ENCODE measurements at regions not wholly inside any gene's neighbourhood (a gene's known extent, or its start where the extent isn't known, plus 50 kb on each side); places are given as distances from the start of the nearest gene placed in this dataset.

- no peaks in the 10 kb centered on the region for H3K9me2 ChIP-seq (ENCODE audit: insufficient read depth, low read length)
- no peaks in the 10 kb centered on the region for H3K9me3 ChIP-seq (ENCODE audit: low read length)
- H3K79me2 ChIP-seq (ENCODE audit: insufficient read depth, low read depth, low read length) = no peaks in the 10 kb centered on the region
- intact Hi-C loops (cut with micrococcal nuclease; ENCODE audit: unreplicated experiment) = no loop called here
- H4K20me1 ChIP-seq (ENCODE audit: insufficient read depth, low read length) = no peaks in the 10 kb centered on the region
- no peak overlapping the region for H3K4me2 ChIP-seq (ENCODE audit: low read length)
- no peak overlapping the region for H3K27ac ChIP-seq (ENCODE audit: low read depth, low read length, poor library complexity, severe bottlenecking)
- H3K36me3 ChIP-seq (ENCODE audit: insufficient read depth, low read length) = no peaks in the 10 kb centered on the region
- H3K4me1 ChIP-seq (ENCODE audit: insufficient read depth, low read length, poor library complexity, severe bottlenecking) = no peaks in the 10 kb centered on the region
- ChIA-PET POLR2A (no interaction called here), CTCF (ENCODE audit: unreplicated experiment) (no interaction called here)
- no peak for TF ChIP-seq EZH2phosphoT487 (IDR thresholded peaks at IDR 0.05; ENCODE audit: borderline replicate concordance, low read depth, low read length)
- TF ChIP-seq CTCF (conservative IDR thresholded peaks at IDR 0.05; ENCODE audit: low read length) = no peak
- no peak for DNase-seq (ENCODE audit: low spot score)
- H2AFZ ChIP-seq (ENCODE audit: low read length) = no peak overlapping the region
- BruUV-seq (replicated peaks) = no TSS peak
- no peak overlapping the region for H3K4me3 ChIP-seq (ENCODE audit: low read depth, low read length, poor library complexity, severe bottlenecking)
Measured at GRCh38 chr3:175885231-175885766, 1026.2 kb downstream of the NAALADL2 start.

GRCh38 chr3:175879417-175879816, 1020.3 kb downstream of the NAALADL2 start:
- ChIA-PET CTCF (ENCODE audit: unreplicated experiment) (no interaction called here), POLR2A (interaction anchor here (0.6 kb wide), 1 partner anchor 711 kb away, joined by 3 read pairs; no protein-coding TSS in a partner anchor)
- no peaks in the 10 kb centered on the region for H4K20me1 ChIP-seq (ENCODE audit: insufficient read depth, low read length)
- no peak overlapping the region for H3K27ac ChIP-seq (ENCODE audit: low read depth, low read length, poor library complexity, severe bottlenecking)
- intact Hi-C loops (cut with micrococcal nuclease; ENCODE audit: unreplicated experiment) = no loop called here
- H3K9me3 ChIP-seq (ENCODE audit: low read length) = no peaks in the 10 kb centered on the region
- no peaks in the 10 kb centered on the region for H3K4me1 ChIP-seq (ENCODE audit: insufficient read depth, low read length, poor library complexity, severe bottlenecking)
- no peaks in the 10 kb centered on the region for H3K36me3 ChIP-seq (ENCODE audit: insufficient read depth, low read length)
- no TSS peak for BruUV-seq (replicated peaks)
- TF ChIP-seq EZH2phosphoT487 (IDR thresholded peaks at IDR 0.05; ENCODE audit: borderline replicate concordance, low read depth, low read length) (no peak), CTCF (conservative IDR thresholded peaks at IDR 0.05; ENCODE audit: low read length) (no peak)
- no peak overlapping the region for H3K4me2 ChIP-seq (ENCODE audit: low read length)
- DNase-seq (ENCODE audit: low spot score) = no peak
- H2AFZ ChIP-seq (ENCODE audit: low read length) = no peak overlapping the region
- H3K79me2 ChIP-seq (ENCODE audit: insufficient read depth, low read depth, low read length) = no peaks in the 10 kb centered on the region
- H3K4me3 ChIP-seq (ENCODE audit: low read depth, low read length, poor library complexity, severe bottlenecking) = no peak overlapping the region
- H3K9me2 ChIP-seq (ENCODE audit: insufficient read depth, low read length) = no peaks in the 10 kb centered on the region

GRCh38 chr3:175869404-175869803, 1010.3 kb downstream of the NAALADL2 start:
- ChIA-PET CTCF (ENCODE audit: unreplicated experiment) (no interaction called here), POLR2A (no interaction called here)
- no peak overlapping the region for H3K4me2 ChIP-seq (ENCODE audit: low read length)
- H3K4me3 ChIP-seq (ENCODE audit: low read depth, low read length, poor library complexity, severe bottlenecking) = no peak overlapping the region
- no peaks in the 10 kb centered on the region for H3K79me2 ChIP-seq (ENCODE audit: insufficient read depth, low read depth, low read length)
- BruUV-seq (replicated peaks) = no TSS peak
- no peaks in the 10 kb centered on the region for H3K36me3 ChIP-seq (ENCODE audit: insufficient read depth, low read length)
- intact Hi-C loops (cut with micrococcal nuclease; ENCODE audit: unreplicated experiment) = no loop called here
- H3K9me2 ChIP-seq (ENCODE audit: insufficient read depth, low read length) = no peaks in the 10 kb centered on the region
- no peaks in the 10 kb centered on the region for H4K20me1 ChIP-seq (ENCODE audit: insufficient read depth, low read length)
- no peak for DNase-seq (ENCODE audit: low spot score)
- no peaks in the 10 kb centered on the region for H3K4me1 ChIP-seq (ENCODE audit: insufficient read depth, low read length, poor library complexity, severe bottlenecking)
- H3K27ac ChIP-seq (ENCODE audit: low read depth, low read length, poor library complexity, severe bottlenecking) = no peak overlapping the region
- H2AFZ ChIP-seq (ENCODE audit: low read length) = no peak overlapping the region
- H3K9me3 ChIP-seq (ENCODE audit: low read length) = no peaks in the 10 kb centered on the region
- TF ChIP-seq CTCF (conservative IDR thresholded peaks at IDR 0.05; ENCODE audit: low read length) (no peak), EZH2phosphoT487 (IDR thresholded peaks at IDR 0.05; ENCODE audit: borderline replicate concordance, low read depth, low read length) (no peak)
